HT-29 (cell line): ENCODE measurements at regions not wholly inside any gene's neighbourhood (a gene's known extent, or its start where the extent isn't known, plus 50 kb on each side); places are given as distances from the start of the nearest gene placed in this dataset.

Experiments used
- DNase-seq: peaks from one replicate; pipeline ENCODE4 v3.0.0-alpha.2; 2015; ENCODE audit warnings: low spot score

DNA sequence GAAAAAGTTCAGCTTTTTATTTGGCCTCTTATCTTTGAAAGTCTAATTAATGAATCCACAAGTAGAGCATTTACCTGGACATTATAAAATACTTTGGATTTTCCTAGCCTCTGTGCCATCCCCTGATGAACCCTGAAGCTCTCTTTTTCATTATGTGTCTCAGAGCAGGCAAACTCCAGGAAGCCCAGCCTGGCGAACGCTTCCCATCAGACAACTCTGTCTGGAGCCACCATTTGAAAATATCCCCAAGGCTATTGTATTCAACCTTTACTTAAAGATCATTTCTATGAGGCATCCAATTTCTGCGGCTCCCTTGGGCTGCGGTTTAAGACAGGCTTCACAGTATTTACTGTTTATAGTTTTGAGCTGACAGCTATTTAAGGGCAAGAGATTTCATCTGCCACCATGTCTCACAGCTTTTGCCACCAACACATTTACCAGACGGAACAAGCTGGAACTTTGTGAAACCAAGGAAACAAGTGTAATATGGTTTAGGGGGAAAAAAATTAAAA, 257.2 kb upstream of the GLI3 start:
- DNase-seq: no peak

DNA sequence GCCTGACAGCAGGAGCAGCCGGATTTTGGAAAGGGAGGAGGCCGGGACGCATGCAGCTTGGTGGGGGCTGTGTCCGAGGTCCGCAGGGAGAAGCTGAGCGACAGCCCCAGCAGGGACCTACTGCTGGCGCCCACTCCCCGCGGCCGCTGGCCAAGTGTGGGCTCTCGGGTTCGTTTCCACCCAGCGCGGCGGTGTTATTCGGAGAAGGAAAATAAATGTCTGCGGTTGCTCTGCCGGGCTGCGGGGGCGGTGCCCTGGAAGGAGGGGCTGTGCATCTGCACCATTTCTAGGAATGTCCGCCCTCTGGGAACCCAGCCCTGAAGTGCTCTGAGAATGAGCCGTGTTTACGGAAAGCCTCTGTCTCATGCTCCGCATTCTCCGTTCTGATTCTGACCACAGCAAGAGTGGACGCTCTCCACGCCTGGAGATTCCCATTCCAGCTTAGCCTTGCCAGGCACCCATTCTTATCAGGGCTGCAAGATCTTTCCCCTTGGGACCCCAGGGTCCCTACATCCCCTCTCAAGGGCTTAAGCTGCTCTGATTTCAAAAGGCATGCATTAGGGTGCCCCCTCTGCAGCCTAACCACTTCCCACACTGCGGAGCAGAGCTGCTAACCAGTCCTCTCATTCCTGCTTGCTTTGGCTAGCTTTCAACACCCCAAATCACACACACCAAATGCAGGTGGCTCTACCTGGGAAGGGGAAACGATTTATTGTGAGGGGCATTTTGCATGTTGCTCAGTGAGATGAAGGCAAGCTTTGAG, 256.6 kb upstream of the GLI3 start:
- DNase-seq: no peak

DNA sequence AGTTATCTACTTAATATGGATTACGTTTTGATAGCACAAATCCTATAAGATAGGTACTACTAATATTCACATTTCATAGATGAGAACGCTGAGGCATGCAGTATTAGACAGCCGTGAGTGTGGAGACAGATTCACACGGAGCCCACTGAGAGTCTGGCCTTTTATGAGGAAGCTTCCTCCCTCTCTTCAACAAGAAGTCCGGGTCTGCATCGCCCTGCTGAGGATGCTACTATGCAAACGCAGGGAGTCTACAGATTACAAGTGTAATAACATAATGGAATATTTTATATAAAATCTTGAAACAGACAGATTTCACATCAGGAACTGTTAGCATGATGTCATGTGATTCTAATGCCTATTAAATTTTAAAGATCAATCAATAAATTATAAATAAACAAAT, 255.9 kb upstream of the GLI3 start:
- DNase-seq: no peak

DNA sequence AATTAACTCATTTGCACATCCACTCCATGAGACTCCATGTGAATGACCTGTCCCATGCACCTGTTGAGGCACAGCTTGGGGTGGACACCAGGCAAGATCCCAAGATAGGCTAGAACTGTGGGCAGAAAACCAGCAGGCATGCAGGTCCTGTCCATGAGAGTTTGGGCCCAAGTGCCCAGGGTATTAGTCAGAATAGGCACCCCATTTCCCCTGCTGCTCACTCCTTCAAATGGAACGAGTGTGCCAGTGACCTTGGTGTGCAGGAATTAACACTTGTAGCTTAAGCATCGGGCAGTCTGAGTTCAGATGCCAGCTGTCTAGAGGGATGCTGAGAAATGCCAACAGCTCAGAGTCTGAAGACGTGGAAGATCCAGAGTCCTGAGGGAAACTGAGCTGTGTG, 254.1 kb upstream of the GLI3 start:
- no peak for DNase-seq

DNA sequence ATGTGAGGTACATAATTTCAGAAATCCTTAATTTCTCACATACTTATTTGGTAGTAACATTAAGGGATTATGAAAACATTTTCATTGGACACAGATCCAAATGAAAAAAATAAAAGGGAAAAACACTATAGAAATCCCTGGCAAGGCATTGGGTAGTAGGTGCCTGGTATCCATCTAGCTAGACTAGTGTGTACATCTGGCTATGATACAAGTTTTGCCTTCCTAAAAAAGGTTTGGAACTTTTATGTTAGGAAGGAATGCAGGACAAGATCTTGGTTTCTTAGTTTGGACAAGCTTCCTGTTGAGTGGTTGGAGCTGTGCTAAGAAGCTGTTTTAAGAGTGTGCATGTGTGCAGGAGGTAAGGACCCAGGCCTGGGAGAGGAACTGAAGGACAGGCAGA, 252.3 kb upstream of the GLI3 start:
- DNase-seq: no peak

DNA sequence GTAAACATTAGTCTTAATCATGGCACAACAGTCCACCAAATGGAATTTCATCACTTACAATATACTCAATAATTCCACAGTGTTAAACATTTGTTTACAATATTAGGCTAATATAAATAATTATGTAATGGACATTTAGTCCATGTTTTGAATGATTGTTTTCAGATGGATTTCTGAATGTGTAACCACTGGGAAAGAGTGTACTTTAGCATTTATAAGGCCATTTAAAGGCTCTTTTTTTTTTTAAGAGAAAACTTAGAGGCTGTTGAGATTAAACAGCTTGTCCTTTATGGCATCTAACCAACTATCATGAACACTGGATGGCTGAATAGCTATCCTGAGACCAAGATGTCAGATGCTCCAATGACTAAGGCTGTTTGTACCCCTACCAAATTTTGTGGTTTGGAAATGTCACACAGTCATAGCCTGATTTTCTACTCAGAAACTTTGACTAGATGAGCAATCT, 248.3 kb upstream of the GLI3 start:
- no peak for DNase-seq

DNA sequence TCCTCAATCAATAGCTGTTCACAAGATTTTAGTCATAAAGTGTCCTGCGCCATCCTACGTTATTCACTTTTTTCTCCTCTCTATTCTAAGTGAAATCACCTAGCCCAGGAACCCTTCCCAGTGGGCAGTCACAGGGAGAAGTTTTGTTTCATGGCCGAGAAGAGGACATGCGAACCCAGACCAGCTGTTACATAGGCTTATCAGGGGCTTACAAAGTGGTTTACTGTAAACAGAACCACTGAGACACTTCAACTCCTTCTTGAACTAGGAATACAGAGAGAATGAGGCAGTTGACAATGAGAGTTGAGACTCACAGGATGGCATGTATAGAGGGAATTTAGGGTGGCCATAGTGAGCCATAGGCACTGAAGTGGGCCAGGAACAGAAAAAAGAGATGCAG, 246.9 kb upstream of the GLI3 start:
- no peak for DNase-seq

DNA sequence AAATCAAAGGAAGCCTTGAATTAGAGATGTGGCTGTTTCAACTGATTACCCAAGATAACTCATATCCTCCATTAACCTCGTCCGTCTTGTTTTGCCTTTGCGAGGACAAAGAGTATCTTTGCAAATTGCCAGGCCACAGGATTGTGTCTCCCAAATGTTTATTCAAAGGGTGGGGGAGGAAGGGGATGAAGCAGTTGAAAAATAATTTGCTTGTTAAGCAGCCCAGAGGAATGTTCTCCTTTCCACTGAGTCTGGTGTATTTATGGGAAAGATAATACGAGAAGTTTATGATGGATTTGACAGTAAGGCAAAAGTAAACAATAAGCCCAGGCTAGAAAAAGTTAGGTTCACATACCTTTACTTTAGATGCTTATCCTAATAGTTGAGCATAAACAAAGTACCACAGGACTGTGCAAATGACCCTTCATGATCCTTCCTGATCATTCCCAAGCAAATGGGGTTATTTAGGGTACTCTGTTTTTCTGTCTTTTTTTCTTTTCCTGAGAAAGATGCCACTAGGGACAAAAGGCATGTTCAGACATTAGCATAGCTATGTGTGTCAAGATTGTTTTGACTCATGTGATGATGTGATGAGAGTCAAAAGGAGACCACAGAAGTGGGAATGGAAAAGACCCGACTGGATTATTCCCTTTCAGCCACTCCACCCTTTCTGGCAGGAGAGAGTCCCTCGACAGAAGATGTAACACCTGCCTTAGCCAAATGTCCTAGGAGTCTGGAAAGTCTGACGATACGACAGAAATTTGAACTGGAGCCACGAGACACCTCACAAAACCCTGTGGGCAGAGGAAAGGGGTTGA, 243.0 kb upstream of the GLI3 start:
- DNase-seq: no peak

DNA sequence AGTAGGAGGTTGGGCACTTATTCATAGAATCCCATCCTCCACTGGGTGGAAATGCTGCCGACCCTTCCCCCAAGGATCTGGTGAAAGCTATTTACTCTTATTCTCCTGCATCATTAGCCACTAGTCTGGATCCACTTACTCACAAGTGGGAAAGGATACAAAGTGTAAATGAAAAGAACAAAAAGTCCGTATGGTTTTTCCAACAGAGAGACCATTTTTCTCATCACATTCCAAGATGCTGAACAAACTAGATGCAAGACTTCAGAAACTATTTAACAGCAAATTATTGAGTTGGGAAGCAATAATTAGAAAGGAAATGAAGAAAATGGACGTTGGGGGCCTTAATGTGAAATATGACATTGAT, 242.4 kb upstream of the GLI3 start:
- DNase-seq: no peak

DNA sequence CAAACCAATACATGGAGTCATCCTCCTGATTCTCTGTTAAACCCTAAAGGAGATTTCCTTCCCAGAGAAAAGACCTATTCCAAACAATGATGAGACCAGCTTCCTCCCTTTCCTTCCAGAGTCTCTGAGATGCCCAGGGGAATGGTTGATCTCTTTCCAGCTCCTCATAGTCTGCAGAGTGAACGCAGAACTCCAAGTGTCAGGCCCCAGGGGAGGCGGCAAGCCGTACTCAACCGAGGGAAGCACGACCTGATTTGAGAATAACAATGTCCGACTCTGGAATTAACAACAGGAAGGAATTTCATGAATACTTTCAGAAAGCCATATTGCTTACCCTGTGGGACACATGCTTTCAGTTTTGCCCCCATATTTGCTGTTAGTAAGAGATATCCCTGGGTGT, 241.7 kb upstream of the GLI3 start:
- DNase-seq: no peak

DNA sequence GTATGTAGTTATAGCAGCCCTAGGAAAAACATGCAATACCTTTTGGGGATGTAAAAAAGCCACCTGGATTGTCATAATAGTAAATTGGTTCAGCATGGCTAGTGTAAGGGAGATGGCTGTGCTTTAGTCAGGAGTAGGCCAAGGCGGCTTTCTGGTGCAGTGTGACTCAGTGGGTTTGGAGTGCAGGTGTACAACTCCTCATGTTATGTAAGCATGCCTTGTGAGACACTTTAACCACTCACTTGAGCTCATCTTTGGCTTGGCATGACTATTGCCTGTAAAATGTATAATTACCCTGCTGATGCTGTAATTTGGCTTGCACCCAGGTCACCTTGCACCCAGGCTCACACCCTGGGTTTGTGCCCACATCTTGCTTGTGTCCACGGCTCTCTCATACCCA, 239.2 kb upstream of the GLI3 start:
- DNase-seq: no peak

DNA sequence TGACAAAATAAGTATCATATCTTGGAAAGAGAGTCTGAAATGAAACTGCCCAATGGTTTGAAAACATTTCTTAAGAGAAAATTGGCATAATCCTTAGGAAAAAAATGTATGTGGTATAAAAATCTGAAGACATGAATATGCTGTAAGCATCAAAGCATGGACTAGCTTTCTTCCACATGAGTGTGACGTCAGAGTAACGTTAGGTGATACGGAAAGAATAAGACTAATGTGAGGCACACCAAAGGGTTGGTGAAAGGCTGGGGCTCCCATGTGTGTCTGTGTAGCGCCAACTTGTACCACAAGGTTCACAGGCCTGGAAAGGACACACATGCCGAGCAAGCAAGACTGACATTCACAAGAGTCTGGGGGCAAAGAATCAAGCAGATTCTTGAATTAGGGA, 238.1 kb upstream of the GLI3 start:
- no peak for DNase-seq

DNA sequence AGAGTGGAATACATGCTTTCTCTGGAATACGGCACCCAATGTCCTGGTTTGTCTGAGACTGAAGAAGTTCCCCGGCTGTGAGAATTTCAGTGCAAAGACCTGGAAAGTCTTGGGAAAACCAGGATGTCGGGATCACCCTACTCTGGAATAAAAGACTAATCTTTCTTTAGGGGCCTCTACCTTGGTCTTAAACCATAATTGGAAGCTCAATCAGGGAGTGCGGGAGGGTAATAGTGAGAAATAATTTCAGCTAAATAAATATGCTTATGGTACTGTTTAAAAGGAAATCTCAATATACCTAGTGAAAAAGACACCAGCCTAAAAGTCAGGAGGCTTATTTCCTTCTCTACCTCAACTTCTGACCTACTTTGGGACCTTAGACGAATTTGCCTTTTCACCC, 236.1 kb upstream of the GLI3 start:
- DNase-seq: no peak

DNA sequence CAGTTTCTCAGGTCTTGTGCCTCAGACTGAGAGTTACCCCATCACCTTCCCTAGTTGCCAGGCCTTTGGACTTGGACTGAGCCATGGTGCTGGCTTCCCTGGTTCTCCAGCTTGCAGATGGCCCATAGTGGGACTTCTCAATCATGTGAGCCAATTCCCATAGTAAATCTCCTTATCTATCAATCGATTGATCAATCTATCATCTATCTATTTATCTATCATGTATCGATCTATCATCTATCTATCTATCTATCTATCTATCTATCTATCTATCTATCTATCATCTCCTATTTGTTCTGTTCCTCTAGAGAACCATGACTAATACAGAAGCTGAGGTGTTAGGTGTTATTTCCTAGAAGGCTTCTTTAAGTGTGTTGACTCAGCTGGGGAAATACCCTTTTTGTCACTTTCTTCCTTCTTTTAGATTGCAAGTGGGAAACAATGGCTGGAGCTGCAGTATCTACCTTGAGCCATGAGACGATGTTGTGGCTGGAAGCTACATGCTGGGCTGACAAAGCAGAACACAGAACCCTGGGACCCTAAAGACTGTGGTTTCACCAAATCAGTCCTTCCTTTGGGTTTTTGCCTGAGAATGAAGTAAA, 234.7 kb upstream of the GLI3 start:
- no peak for DNase-seq

DNA sequence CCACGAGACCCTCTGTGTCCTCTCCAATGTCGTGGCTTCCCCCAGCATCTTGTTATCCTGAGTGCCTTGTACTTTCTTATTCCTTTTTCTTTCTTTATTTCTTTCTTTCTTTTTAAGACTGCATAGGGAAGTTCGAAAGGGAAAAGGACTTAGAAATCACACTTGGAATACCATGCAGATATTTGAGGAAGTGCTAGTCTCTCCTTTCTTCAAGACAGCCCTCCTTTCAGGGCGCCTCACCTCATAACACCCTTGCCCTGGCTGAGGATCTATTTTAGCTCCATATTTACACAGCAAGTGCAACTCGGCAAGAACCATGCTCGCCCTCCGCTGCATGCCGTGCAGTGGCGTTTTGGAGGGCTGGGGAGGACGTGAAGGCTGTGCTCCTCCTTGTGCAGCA, 232.3 kb upstream of the GLI3 start:
- DNase-seq: no peak

DNA sequence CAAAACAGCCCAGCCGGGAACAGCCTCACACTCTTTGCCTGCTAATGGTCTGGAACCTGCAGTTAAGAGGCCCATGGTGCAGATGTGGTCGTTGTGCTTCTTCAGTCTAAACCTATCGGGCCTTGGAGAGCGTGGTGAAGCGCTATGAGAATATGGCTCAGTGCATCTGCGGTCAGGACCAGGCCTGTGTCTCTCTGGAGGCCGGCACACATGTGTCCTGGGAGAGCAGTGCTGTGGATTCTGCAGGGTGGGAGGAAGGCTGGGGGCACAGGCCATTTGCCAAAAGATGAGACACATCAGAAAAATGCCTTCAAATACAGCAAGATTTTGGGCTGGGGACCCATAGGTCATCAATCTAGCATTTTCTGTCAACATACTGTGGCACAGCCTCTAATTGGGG, 231.5 kb upstream of the GLI3 start:
- DNase-seq: no peak

DNA sequence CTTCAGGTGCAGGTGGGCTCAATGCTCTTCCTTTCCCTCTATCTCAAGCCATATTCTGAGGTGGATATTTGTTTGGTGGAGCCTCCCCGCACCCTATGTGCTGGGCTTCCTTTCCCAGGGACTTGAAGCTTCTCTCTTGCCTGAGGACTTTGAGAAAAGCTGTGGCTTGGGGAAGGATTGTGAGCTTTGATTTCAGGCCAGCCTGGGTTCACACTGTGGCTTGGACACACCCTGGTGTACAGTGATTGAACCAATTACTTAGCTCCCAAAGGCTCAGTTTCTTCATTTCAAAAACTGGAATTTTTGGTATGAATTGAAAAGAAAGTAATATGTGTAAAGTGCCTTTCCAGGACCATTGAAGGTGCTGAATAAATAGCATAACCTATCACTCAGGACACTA, 224.5 kb upstream of the GLI3 start:
- no peak for DNase-seq

DNA sequence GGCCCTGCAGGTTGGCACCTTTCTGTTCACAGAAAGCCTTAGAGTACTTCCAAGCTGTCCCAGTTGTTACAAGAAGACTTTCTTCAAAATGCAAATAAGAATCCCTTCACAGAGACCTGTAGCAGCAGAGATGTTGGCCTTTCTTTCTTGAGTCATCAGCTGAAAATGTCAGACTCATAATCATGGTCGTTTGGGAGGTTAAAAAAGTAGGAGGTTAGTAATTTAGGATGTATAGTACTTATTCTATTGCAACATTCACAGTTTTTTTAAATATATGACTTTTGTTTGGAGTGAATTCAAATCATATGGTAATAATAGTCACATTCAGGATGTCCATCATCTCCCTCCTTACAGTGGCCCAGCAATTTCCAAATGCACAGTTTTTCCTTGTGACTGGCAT, 223.9 kb upstream of the GLI3 start:
- no peak for DNase-seq

DNA sequence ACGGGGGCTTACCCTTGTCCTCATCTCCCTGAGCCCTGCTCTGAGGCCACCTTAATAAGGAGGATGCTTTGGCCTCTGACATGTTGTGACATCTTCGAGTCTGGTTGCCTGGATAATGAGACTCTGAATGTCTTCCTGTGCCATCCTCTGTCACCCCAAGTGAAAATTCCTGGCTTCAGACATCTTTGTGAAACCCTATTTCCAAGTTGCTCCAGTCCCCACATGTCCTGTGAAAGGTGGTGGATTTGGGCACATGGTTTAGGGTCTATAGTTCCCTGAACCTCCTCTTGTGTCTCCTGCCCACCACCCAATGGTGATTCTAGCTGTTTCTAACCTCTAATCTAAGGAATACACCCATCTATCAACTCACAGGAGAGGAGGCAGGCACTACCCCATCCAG, 223.1 kb upstream of the GLI3 start:
- DNase-seq: no peak

DNA sequence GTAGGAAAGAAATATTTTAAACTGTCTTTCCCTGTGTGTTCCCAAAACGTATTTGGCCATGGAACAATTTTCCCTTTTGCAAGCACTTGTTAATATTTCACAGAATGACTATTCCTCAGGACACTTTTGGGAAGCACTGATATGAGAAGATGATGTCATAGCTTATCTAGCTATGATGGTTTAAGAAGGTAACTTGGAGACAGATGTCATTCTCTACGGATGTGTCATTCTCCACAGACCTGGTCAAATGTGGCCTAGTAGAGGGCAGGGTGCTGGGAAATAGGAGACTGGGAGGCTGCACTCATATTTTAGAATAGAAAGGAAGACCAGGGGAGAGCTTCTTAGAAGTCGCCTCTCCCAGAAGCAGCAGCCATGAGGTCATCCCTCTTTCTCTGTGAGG, 220.7 kb upstream of the GLI3 start:
- DNase-seq: no peak

DNA sequence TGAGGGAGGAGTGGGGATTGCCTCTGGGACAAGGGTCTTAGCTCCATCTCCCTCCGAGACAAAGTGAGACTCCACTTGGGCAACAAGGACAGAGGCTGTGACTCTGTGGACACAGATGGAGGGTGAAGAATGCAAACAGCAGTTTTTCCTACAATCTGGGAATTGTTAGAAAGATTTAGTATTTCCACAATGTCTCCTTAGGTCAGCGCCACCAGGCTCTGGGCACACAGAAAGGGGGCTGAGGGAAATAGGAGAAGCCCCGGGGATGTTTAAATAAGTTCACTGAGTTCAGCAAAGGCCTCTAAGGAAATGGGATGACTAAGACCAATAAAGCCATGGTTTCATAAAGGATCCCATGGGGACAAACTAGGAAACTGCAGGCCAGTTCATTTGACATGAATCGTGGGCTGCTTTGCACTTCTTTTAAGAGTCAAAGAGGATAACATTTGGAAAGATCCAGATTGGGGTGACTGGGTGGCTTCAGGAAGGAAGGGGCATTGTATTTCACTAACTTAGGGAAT, 219.8 kb upstream of the GLI3 start:
- DNase-seq: no peak

DNA sequence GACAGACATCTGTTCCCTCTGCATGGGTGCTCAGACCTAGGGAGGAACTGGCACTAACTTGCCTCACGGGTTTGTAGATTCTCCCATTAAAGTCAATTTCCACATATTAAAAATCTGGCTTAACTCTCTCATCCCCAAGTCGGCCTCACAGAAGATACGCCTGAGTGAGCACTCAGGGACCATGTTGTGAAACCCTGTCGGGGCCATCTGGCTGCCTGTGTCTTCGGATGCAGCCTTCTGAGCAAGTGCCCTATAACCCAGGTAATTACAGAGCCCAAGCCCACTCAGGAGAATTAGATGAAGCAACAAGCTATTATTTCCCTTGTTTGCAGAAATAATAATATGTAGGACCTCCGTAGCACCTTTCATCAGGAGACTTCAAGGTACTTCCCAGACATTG, 219.3 kb upstream of the GLI3 start:
- no peak for DNase-seq
